ENCODE measurements at regions not wholly inside any gene's neighbourhood (a gene's known extent, or its start where the extent isn't known, plus 50 kb on each side); places are given as distances from the start of the nearest gene placed in this dataset.

- in situ Hi-C loops (cut with MboI; ENCODE audit: low pct_unique_long_range_greater_than_20kb, low sequenced_read_pairs, unreplicated experiment) = no loop called here
- no peak for TF ChIP-seq CTCF (IDR thresholded peaks at IDR 0.05; ENCODE audit: extremely low read depth, insufficient read depth, missing control alignments)
- DNase-seq (ENCODE audit: low spot score) = no peak
These were observed 336.1 kb upstream of the PABPC4L start for GRCh38 chr4:134537701-134538100.

- TF ChIP-seq CTCF (IDR thresholded peaks at IDR 0.05; ENCODE audit: extremely low read depth, insufficient read depth, missing control alignments) = no peak
- in situ Hi-C loops (cut with MboI; ENCODE audit: low pct_unique_long_range_greater_than_20kb, low sequenced_read_pairs, unreplicated experiment) = no loop called here
- no peak for DNase-seq (ENCODE audit: low spot score)
These were observed 331.5 kb upstream of the PABPC4L start for GRCh38 chr4:134533068-134533467.

GRCh38 chr4:134531013-134531412 lies 329.4 kb upstream of the PABPC4L start:
- no peak for TF ChIP-seq CTCF (IDR thresholded peaks at IDR 0.05; ENCODE audit: extremely low read depth, insufficient read depth, missing control alignments)
- no peak for DNase-seq (ENCODE audit: low spot score)
- in situ Hi-C loops (cut with MboI; ENCODE audit: low pct_unique_long_range_greater_than_20kb, low sequenced_read_pairs, unreplicated experiment) = no loop called here

GRCh38 chr4:134529629-134530028 lies 328.0 kb upstream of the PABPC4L start:
- DNase-seq (ENCODE audit: low spot score) = no peak
- in situ Hi-C loops (cut with MboI; ENCODE audit: low pct_unique_long_range_greater_than_20kb, low sequenced_read_pairs, unreplicated experiment) = no loop called here
- no peak for TF ChIP-seq CTCF (IDR thresholded peaks at IDR 0.05; ENCODE audit: extremely low read depth, insufficient read depth, missing control alignments)

GRCh38 chr4:134518574-134519217 lies 317.1 kb upstream of the PABPC4L start:
- in situ Hi-C loops (cut with MboI; ENCODE audit: low pct_unique_long_range_greater_than_20kb, low sequenced_read_pairs, unreplicated experiment) = no loop called here
- DNase-seq (ENCODE audit: low spot score) = no peak
- TF ChIP-seq CTCF (IDR thresholded peaks at IDR 0.05; ENCODE audit: extremely low read depth, insufficient read depth, missing control alignments) = no peak

- TF ChIP-seq CTCF (IDR thresholded peaks at IDR 0.05; ENCODE audit: extremely low read depth, insufficient read depth, missing control alignments) = no peak
- in situ Hi-C loops (cut with MboI; ENCODE audit: low pct_unique_long_range_greater_than_20kb, low sequenced_read_pairs, unreplicated experiment) = no loop called here
- DNase-seq (ENCODE audit: low spot score) = no peak
These were observed 309.0 kb upstream of the PABPC4L start for GRCh38 chr4:134510544-134510943.
